ENCODE measurements at regions not wholly inside any gene's neighbourhood (a gene's known extent, or its start where the extent isn't known, plus 50 kb on each side); places are given as distances from the start of the nearest gene placed in this dataset.

DNA sequence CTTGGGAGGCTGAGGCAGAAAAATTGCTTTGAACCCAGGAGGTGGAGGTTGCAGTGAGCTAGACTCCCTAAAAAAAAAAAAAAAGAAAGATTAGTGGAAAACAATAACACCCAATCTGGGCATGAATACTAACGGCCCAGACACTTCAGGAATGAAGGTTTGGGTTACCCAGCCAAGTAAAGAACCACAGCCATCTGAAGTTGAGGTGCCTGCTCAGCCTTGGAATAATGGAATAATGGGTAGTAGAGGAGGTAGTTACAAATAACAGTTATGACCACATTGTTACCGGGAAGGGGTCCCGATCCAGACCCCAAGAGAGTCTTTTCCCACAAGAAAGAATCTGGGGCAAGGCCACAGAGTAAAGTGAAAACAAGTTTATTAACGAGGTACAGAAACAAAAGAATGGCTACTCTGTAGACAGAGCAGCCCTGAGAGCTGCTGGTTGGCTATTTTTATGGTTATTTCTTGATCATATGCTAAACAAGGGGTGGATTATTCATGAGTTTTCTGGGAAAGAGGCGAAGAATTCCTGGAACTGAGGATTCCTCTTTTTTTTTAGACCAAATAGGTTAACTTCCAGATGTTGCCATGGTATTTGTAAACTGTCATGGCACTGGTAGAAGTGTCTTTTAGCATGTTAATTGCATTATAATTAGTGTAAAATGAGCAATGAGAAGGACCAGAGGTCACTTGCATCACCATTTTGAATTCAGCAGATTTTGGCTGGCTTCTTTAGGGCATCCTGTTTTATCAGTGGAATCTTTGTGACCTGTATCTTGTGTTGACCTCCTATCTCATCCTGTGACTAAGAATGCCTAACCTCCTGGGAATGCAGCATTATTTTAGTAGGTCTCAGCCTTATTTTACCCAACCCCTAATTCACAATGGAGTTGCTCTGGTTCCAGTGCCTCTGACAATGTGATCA is 96.2 kb upstream of the HAAO start:
- DNase-seq = no peak

DNA sequence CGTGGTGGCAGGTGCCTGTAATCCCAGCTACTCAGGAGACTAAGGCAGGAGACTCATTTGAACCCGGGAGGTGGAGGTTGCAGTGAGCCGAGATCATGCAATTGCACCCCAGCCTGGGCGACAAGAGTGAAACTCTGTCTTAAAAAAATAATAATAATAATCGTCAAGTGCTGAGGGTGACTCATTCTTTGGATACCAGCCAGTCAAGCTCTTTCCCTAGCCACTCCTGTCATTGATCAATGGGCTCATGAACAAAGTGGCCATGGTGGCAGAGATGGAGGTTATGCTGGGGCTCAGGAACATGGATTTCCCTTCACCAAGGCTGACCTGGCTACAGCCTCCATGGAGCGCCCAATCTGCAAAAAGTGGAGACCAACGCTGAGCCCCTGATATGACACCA is 94.5 kb upstream of the HAAO start:
- no peak for DNase-seq

- DNase-seq = no peak
Measured at GRCh38 chr2:42882756-42883155, 90.4 kb upstream of the HAAO start.

DNA sequence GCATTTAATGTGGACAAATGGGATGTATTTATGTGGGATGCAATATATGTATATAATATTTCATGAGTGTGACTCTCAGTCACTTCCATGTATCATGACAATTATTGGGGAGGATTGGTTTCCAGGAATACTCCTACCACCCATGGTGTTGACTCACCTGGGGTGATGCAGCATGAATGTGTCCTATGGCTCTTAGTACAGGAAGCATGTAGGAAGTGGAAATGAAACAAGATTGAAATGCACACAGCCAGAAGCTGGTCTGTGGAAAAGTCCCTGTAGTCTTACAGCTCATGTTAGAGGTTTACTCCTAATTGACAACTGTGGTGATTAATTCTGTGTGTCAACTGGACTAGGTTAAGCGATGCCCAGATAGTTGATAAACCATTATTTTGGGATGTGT is 89.3 kb upstream of the HAAO start:
- DNase-seq = peak; percentile 34

GRCh38 chr2:42880738-42881690 is 88.6 kb upstream of the HAAO start:
- no peak for DNase-seq

DNA sequence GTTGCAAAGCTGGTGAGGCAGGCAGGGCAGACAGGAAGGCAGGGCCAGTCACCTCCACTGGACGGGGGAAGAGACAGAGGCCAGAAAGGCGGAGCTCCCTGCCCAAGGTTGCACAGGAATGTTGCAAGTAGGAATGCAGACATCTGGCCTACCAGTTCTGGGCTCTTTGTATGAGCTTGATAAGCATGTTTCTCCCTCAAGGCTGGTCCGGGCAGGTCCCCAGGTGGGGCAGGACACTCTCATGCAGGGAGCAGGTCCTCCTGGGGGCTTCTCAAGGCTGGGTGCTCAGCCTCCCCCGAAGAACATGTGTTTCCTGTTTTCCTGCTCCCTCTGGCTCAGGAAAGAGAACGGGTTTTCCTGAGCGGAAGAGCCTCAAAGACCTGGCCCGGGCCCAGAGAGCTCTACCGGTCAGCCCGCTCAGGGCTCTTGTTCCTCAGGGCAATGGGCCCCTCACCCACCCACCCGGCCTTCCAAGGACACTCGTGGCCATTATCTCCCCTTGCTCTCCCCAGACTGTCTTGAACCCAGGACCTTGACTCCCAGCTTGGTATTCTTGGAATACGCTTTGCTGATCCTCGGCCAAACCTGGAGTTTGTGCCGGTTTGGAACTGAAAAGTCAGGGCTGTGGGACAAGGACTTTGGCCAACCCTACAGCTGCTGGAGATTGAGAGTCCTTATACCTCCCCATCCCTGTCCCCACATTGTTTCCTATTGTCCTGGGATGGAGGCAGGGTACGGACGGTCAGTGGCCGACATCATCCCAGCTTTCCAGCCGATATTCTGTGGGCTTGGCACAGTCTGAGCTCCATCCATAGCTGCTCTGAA is 87.7 kb upstream of the HAAO start:
- no peak for DNase-seq

DNA sequence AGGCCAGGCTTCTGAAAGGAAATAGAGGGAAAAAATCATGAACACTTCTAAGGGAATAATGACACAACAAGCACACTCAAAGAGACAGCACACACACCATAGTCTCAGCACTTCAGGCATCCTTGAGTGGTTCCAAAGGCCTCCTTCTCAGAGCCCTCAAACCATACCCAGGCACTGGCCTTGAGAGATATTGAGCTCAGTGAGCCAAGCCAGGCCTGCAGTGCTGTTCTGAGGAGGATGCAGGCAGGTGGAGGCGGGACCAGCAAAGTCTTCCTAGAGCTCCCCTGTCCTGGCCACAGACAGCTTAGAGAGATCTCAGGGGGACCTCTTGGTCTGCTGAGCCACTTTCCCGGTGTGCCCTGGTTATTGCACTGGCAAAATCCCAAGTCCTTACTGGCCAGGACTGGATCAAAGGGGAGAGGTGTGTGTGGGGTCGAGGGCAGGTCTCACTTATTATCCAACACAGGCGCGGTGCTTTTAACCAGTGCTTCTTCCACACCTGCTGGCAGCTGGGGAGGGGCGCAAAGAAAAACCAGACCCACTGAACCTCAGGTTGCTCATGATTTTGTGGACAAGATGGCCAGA is 86.8 kb upstream of the HAAO start:
- DNase-seq = no peak

GRCh38 chr2:42878581-42878980 is 86.2 kb upstream of the HAAO start:
- DNase-seq = peak; percentile 56

GRCh38 chr2:42877936-42878335 is 85.6 kb upstream of the HAAO start:
- no peak for DNase-seq

- no peak for DNase-seq
Measured at GRCh38 chr2:42877511-42877910, 85.1 kb upstream of the HAAO start.

DNA sequence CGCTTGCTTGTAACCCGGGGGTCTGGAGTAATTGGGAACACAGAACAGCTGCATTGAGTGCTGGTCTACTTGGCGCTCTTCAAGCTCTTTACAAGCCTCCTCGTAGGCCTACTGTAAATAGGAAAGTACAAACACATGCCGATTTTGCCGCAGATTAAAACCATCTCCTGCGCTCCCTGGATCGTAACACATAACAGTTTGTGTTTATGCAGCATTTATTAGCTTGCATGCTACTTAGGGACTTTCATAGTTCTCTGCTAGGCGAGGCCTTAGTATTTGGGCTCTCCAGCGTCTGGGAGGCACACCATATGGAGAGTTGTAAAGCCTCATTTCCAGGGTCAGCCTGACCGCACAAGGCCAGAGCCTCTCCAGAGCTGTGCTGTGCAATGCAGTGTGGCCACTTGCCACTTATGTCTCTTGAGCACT is 84.0 kb upstream of the HAAO start:
- DNase-seq = no peak

DNA sequence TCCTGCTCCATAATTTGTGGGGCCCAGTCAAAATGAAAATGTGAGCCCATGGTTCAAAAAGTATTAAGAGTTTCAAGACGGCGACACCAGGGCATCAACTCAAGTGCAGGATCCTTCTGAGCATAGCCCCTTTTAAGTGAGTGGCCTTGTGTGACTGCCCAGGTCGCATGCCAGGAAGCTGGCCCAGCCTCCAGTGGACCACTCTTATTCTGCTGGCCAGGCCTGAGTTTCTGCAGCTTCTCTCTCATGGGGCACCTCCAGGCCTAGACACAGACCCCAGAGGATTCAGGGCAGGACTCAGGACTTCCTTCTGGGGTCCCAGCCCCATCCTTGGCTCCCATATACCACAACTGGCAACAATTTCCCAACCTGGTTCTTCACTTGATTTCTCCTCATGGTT is 83.5 kb upstream of the HAAO start:
- DNase-seq = no peak

DNA sequence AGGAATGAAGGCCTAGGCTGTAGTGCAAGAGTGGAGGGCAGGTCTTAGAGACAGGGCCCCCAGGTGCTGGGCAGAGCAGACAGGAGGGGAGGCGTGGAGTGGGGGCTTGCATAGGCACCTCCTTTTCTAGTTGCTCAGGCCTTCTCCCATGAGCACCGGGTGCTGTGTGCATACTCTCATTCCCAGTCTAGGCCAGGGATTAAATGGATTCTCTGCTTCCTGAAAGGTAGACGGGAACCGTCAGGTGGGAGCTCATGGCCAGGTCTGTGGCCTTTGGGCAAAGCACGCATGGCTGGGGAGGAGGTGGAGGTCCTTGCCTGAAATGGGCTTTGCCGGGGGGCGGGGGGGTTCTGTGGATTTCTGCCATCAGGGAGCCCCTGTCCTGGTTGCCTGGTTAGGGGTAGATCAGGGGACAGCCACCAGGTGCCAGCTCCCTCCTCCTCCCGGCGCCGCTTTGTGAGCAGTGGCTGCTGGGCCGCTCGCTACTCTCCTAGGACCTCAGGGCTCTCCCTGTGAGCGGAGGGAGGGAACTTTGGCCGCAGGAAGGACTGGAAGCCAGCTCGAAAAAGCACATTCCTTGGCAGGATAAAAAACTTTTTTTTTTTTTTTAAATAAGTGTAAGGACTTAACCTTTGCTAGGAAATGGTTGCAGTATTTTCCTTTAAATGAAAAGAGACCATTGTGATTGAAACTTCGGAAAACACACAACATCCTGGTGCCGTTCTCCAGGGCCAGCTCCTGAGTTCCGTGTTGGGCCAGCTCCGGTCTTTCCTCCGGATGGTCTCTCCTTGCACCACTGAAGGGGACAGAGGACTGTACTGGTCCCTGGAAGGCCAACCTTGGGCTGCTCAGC is 82.8 kb upstream of the HAAO start:
- DNase-seq = no peak

DNA sequence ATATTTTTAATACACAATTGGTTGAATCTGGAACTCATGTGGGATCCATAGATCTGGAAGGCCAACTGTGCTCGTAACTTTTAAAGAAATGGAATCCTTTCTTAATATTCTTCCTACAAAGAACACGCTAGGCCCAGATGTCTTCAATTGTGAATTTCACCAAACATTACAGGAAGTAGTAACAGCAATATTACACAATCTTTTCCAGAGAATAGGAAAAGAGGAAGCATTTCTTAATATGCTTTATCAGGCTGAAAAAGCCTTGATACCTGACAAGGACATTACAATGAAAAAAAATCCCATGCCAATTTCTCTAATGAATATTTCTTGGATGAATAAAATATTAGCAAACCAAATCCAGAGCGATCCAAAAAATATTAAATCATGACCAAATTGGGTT is 80.3 kb upstream of the HAAO start:
- no peak for DNase-seq

DNA sequence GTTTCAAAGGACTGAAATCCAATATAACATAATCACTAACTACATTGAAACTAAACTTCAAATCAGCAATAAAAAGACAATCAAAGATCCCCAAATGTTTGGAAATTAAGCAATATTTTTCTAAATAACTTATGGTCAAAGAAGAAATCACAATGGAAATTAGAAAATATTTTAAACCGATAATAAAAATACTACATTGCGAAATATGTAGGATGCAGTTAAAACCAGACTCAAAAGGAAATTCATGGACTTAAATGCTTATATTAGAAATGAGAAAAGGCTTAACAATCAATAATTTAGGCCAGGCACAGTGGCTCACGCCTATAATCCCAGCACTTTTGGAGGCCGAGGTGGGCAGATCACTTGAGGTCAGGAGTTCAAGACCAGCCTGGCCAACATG is 79.0 kb upstream of the HAAO start:
- no peak for DNase-seq

DNA sequence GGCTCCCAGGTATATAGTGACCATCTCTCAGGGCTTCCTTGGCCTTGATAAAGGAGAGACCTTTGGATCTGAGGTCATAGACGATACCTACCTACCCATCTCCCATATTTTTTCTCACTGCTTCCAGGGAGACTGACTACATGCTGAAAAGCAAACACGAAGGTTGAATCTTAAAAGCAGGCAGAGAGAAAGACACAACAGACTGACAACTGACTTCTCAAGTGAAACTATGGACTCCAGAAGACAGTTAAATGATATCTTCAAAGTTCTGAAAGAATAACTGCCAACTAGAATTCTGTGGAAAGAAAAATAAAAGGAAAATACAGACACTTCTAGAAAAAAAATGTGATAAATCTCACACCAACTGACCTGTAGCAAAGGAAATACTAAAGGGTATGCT is 76.5 kb upstream of the HAAO start:
- no peak for DNase-seq

GRCh38 chr2:42868096-42868495 is 75.7 kb upstream of the HAAO start:
- DNase-seq = no peak

GRCh38 chr2:42867093-42868065 is 75.0 kb upstream of the HAAO start:
- DNase-seq = no peak

DNA sequence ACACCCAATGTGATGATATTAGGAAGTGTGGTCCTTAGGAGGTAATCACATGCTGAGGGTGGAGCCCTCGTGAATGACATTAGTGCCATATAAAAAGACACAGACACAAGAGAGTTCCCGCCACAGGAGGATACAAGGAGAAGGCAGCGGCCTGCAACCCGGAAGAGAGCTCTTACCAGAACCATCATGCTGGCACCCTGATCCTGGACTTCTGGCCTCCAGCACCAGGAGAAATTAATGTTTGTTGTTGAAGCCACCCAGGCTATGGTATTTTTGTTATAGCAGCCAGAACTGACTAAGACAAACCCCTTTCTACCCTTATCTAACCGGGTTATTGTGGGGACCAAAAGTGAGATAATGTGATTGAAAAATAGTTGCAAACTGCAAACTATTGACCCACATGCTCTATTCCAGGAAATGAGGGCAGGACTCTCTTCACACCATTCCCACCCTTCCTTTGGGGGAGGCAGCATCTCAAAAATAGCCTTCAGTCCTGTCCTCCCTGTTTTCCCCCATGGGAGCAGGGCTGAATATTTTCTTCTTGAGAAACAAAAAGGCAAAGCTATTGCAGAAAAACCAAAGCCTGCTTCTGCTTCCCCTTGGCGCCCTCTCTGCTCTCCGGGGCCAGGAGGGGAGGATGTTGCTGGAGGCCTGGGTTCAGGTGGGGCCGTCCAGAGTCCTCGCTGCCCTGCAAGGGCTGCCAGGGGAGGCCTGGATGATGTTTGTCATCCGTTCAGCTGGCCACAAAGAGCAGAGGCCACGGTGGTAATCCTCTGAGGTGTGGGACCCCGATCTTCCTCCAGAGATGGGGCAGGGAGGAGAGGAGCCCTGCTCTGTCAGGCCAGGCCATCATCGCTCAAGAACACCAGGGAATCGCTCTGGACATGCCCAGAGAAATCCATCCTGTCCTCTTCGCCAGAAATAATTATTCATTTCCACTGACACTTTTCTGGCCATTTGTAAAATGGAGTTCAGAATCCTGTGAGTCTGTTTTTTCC is 73.8 kb upstream of the HAAO start:
- DNase-seq = no peak
